NCI-H524 (cell line): ENCODE measurements at regions not wholly inside any gene's neighbourhood (a gene's known extent, or its start where the extent isn't known, plus 50 kb on each side); places are given as distances from the start of the nearest gene placed in this dataset.
A peak's percentile ranks its signal among the peaks of the same experiment; 100 is the strongest.
"Not testable (repeated sequence)": the region's sequence is repeated elsewhere in the genome, so short reads cannot be mapped to it uniquely, and the experiment has no call there.

ENCODE experiments used
- DNase-seq, 2 experiments: peaks; one replicate each; lab custom pipeline; 2025; lab: John Stamatoyannopoulos, UW

GRCh38 chr3:193803288-193803687, 210.3 kb downstream of the OPA1 start:
- DNase-seq, result no peak

DNA sequence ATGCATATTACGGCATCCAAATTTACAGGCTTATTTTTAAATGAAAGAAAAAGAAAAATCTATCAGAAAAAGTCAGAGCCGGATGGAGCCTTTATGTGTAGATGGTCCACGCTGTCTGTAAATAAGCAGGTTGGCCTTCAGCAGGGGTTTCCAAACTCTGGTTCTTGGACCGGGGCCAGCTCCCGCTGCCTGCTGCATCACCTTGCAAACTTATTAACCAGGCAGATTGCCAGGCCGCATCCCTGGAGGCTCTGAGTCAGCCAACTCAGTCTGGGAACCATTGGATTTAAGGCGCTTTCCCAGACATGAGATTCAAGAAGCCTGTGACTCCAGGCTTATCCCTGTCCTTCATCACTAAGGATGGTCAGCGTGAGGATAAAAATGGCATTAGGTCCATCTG, 212.4 kb downstream of the OPA1 start:
- peak; percentile 82 to 95 for DNase-seq

DNA sequence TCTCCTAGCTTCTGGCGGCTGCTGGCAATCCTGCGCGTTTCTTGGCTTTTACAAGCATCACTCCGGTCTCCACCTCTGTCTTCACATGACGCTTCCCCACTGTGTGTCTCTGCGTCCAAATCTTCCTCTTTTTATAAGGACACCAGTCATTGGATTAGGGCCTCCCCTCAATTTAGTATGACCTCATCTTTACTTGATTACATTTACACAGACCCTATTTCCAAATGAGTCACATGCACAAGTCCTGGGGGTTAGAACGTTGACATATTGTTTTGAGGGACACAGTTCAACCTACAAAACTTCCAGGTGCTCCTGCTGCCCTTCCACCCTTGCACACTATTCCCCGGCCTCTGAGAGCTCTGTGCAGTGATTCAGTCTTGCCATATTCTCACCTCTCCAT, 215.3 kb downstream of the OPA1 start:
- DNase-seq, result no peak

DNA sequence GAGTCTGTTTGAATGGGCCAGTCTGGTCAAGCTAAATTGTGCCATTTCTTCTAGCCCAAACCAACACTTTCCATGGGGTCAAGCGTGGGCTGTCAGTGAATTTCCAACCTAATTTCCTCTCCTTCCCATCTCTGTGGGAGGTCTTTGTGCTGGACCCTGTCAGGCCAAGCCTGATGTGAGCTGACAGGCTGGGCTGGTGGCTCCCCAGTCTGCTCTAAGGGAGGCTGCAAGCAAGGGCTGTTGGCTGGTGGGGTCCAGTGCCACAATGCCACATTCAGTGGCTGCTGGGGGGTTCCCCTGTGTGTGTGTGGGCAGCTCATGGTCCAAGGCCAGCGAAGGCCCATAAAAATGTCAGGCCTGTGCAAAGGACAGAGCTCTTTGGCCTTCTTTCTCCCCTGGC, 216.1 kb downstream of the OPA1 start:
- DNase-seq, result no peak

GRCh38 chr3:193812078-193812725, 219.2 kb downstream of the OPA1 start:
- peak in 1 of 2 experiments; percentile 41 for DNase-seq

- DNase-seq, result peak; percentile 6 to 92
These were observed 219.9 kb downstream of the OPA1 start for GRCh38 chr3:193812791-193813500.

DNA sequence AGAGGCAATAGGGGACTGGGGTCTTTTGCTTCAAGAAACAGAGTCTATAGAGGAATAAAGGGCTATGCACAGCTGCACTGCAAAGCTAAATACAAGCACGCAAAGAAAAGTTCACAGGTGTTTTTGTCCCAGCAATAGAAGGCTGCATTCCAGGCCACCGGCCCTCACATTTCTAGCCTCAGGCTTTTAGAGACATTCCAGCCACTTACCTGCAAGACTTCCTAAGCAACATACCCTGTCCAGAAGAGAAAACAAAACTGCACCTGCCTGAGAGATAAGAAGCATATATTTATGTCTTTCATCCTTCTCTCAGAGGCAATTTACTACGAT, 220.5 kb downstream of the OPA1 start:
- DNase-seq, result no peak

GRCh38 chr3:193814166-193814892, 221.3 kb downstream of the OPA1 start:
- DNase-seq, result no peak

GRCh38 chr3:193815246-193816027, 222.4 kb downstream of the OPA1 start:
- DNase-seq, result peak in 1 of 2 experiments; percentile 15

DNA sequence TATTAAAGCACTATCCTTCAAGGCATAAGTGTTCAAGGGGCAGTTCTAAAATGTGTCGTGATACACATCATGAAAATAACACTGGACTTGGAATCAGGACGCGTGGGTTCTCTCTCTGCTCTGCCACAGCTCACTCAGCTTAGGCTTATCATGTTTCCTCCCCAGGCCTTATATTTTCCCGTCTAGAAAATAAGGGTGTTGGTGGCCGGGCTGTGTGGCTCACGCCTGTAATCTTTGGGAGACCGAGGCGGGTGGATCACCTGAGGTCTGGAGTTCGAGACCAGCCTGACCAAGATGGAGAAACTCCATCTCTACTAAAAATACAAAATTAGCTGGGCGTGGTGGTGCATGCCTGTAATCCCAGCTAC, 223.0 kb downstream of the OPA1 start:
- DNase-seq, result no peak

DNA sequence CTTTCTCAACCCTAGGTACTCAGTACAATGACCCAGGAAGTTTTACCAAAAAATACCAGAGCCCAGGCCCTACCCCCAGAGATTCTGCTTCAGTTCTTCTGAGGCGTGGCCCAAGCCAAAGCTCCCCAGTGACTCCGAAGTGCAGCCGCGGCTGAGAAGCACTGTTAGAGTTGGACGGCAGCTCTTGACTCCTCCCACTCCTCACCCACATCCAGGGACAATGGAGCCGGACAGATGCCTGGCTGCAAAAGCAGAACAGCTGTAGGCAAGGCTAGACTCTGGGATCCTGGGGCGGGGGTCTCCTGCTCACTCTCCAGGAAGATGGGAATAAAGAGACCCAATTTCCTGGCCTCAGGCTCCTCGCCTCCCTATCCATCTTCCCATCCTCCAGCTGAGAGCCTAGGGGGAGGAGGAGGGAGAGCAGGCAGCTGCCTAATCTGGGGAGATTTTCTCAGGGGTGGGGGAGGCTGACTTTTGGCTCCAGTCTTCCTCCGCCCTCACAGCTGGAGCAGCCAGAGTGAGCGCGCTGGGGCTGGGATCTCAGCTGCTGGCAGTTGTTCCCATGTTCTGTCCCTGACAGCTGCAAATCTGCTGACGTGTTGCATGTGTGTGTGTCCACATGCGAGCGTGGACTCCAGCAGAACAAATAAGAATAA, 223.8 kb downstream of the OPA1 start:
- DNase-seq, result peak; percentile 45 to 87

DNA sequence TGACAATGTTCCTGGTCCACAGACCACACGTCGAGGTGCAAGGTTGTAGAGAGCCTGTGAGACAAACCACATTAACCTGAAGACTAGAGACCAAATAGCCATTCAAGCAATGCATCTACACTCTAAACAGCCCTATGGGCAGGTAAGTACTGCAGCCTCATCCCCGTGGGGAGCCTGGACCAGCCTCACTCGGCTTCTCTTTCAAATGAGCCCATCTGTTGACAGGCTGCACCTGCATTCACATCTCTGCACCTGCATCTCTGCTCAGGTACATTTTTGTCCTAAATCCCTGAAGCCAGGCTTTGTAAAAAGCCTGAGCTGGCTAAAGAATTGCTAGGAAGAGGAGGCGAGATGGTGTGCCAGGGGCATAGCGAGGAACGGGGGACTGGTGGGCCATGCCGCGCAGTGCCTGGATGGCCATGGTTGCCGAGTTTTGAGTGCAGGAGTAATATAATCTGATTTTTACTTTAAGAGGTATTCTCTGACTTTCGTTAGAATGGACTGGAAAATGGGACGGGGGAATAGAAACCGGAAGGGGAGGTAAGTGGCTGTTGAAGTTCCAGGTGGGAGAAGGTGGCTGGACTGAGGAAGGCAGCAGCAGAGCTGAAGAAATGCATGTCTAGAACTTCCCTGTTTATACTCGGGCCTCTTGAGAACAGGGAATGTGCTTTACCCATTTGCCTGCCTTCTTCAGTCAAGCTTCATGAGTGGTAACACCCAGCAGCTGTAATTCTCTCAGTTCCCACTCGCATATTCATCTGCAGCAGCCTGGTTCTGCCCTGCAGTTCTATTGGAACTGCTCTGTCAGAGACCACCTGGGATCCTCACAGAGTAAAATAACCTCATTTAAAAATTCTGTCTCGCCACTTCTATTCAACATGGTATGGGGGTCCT, 226.4 kb downstream of the OPA1 start:
- DNase-seq, result no peak

DNA sequence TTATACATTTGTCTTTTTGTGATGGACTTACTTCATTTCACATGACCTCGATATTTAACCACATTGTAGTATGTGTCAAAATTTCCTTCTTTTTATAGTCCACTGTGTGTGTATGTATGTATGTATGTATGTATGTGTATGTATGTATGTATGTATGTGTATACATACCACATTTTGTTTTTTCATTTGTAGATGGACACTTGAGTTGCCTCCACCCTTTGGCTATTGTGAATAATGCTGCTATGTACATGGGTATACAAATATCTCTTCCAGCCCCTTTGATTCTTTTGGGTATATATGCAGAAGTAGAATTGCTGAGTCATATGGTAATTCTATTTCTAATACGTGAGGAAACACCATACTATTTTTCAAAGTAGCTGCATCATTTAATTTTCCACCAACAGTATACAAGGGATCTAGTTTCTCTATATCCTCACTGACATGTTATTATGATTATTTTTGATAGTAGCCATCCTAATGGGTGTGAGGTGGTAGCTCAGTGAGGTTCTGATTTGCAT, 228.2 kb downstream of the OPA1 start:
- no peak for DNase-seq

- no peak for DNase-seq
These were observed 229.6 kb downstream of the OPA1 start for GRCh38 chr3:193822492-193823212.

DNA sequence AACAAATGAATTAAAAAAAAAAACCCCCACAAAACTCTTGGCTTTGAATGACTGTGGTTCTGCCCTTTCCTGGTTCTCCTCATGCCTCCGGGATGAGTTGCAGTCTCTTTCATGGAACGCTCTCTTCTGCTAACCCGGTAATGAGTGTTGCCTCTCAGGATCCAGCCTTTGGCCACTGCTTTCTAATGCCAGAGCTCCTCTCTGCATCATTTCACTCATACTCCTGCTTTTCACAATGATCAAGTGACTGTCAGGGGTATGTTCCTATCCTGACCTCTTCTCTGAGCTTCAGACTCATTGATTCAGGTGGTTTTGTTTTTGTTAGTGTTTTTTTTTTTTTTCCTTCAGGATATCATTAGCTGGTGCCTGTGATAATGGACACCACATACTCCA, 230.2 kb downstream of the OPA1 start:
- not testable (repeated sequence) for DNase-seq

- no peak for DNase-seq
These were observed 231.4 kb downstream of the OPA1 start for GRCh38 chr3:193824365-193824764.

DNA sequence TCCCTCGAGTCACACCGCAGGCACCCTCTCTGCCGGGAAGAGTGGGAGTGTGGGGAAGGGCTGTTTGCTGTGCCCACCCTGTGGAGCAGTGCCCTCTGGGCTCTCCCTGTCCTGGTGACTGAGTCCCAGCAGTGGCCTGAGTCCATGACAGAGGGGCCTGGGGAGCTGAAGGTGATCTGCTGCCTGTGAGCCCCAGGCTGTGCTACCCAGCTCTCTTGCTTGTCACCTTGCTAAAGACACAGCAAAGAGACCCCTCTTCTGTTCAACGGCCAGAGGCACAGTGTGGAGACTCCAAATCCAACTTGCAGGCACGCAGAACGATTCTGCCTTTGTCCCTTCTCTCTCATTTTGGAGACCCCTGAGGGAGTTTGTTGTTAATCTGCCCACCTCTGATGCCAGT, 232.6 kb downstream of the OPA1 start:
- DNase-seq, result no peak

- peak in 1 of 2 experiments; percentile 17 for DNase-seq
These were observed 233.3 kb downstream of the OPA1 start for GRCh38 chr3:193826159-193826795.

DNA sequence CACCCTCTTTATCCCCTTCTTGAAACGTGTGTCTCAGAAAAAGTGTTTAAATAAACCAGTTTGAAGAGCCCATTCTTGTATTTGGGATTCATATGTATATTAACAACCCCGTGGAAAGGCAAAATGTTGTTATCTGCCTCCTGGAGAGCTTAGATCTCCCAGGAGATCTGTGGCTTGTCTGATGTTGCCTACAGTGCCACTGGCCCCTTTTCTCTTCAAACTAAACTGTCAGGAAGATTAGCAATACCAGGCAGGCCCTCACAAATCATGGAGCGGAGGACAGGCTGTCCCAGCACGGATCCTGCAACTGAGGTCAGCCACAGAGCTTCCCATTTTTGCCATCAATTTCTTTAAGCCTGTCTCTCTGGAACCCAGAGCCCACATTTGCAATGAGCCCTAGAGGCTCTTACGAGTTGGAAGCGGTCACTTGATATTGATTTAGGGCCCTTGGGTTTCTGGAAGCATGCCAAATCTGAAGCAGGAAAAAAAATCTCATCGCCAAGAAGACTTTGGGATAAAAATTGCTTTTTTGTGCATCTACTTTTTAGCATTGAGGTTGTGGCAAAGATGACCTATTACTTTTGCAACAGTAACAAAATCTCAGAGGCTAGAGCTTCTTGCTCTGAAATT, 234.1 kb downstream of the OPA1 start:
- no peak for DNase-seq
